ENCODE measurements at regions not wholly inside any gene's neighbourhood (a gene's known extent, or its start where the extent isn't known, plus 50 kb on each side); places are given as distances from the start of the nearest gene placed in this dataset.

DNA sequence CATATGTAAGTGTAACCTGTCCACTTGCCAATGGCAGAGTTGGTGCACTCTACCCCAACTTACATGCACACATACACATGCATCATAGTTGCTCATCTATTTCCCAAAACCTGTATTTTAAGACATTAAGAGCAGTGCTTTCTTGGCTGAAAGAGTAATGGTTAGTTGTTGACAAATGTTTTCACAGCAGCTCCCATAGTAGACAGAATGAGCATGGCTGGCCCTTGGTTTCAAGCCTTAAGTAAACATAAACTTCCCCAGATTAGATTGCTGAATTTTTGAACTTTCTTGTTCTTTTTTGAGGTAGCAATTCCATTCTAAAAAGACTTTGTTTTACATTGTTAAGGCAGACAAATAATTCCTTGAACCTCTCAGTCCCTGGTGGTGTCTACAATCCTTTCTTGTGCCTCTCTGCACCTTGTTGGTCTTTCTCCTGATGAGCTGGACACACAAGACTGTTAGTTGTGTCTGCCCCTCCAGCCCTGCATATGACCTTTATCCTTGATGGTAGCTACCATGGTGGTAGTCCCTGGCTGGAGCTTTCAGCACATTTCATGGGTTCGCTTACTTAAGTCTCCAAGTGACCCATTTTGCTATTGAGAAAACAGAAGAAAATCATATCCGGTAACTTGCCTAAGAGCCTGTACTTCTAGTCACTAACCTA lies 580.1 kb upstream of the ID2 start:
- no peak for TF ChIP-seq SIN3A (IDR thresholded peaks at IDR 0.05; ENCODE audit: borderline replicate concordance, insufficient read depth, low read length)
- no peak for TF ChIP-seq FOXP2 (optimal IDR thresholded peaks at IDR 0.05; ENCODE audit: borderline replicate concordance, extremely low read depth, extremely low read length, insufficient read depth)
- TF ChIP-seq, protein P1, sequence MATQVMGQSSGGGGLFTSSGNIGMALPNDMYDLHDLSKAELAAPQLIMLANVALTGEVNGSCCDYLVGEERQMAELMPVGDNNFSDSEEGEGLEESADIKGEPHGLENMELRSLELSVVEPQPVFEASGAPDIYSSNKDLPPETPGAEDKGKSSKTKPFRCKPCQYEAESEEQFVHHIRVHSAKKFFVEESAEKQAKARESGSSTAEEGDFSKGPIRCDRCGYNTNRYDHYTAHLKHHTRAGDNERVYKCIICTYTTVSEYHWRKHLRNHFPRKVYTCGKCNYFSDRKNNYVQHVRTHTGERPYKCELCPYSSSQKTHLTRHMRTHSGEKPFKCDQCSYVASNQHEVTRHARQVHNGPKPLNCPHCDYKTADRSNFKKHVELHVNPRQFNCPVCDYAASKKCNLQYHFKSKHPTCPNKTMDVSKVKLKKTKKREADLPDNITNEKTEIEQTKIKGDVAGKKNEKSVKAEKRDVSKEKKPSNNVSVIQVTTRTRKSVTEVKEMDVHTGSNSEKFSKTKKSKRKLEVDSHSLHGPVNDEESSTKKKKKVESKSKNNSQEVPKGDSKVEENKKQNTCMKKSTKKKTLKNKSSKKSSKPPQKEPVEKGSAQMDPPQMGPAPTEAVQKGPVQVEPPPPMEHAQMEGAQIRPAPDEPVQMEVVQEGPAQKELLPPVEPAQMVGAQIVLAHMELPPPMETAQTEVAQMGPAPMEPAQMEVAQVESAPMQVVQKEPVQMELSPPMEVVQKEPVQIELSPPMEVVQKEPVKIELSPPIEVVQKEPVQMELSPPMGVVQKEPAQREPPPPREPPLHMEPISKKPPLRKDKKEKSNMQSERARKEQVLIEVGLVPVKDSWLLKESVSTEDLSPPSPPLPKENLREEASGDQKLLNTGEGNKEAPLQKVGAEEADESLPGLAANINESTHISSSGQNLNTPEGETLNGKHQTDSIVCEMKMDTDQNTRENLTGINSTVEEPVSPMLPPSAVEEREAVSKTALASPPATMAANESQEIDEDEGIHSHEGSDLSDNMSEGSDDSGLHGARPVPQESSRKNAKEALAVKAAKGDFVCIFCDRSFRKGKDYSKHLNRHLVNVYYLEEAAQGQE (IDR thresholded peaks at IDR 0.05; ENCODE audit: insufficient read depth in 1 of 2, low read depth in 2 of 2, low read length in 2 of 2): no peak
- TF ChIP-seq POLR2AphosphoS5 (IDR thresholded peaks at IDR 0.05; ENCODE audit: low read depth, low read length): no peak
- TF ChIP-seq TAF1 (IDR thresholded peaks at IDR 0.05; ENCODE audit: borderline replicate concordance, insufficient read depth, low read length): no peak

DNA sequence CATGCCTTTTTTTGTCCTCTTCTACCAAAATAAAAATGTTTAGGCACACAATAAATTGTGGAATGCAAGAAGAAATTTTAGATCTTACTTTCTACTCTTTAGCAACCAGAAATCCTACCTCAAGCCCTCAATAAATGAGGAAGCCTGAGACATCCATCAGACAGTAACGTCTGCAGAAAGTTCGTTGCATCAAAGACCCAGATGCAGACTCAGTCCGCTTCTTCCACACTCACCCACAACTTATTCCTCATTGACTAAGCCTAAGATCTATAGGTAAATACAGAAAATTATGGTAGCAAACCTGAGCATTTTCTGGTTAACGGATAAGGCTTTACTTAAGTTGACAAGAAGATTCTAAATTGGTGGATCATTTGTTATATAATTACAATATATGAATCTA lies 579.4 kb upstream of the ID2 start:
- TF ChIP-seq SIN3A (IDR thresholded peaks at IDR 0.05; ENCODE audit: borderline replicate concordance, insufficient read depth, low read length) (no peak), FOXP2 (optimal IDR thresholded peaks at IDR 0.05; ENCODE audit: borderline replicate concordance, extremely low read depth, extremely low read length, insufficient read depth) (no peak), POLR2AphosphoS5 (IDR thresholded peaks at IDR 0.05; ENCODE audit: low read depth, low read length) (no peak), TAF1 (IDR thresholded peaks at IDR 0.05; ENCODE audit: borderline replicate concordance, insufficient read depth, low read length) (no peak)
- TF ChIP-seq, protein P1 (IDR thresholded peaks at IDR 0.05; ENCODE audit: insufficient read depth in 1 of 2, low read depth in 2 of 2, low read length in 2 of 2): no peak

DNA sequence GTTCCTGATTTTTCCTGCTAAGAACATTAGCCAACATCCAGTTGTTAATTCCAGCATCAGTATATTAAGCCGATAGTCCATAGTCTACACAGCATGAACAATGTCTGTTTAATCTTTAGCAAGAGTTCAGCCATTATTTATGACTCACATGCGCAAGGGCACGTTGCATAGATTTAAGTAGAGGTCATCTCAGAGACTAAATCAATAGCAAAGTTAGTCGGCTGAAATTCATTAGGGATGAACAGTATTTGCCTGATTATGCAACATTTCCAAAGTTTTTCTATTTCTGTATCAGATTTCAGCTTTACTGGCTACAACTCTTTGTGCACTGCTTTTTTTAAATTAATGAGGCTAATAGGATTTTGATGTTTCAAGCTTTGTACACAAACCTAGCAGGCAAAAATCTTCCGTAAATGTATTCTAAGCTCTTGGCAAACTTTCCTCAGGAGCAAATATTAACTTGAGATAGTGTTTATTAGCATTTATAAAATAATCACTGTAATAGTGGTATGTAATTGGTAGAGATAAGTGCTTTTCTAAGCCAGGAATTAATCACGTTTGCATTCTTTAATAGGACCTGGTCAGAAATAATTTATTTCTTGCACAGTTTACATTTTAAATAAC lies 578.7 kb upstream of the ID2 start:
- TF ChIP-seq SIN3A (IDR thresholded peaks at IDR 0.05; ENCODE audit: borderline replicate concordance, insufficient read depth, low read length): no peak
- TF ChIP-seq, protein P1 (IDR thresholded peaks at IDR 0.05; ENCODE audit: insufficient read depth in 1 of 2, low read depth in 2 of 2, low read length in 2 of 2): no peak
- no peak for TF ChIP-seq TAF1 (IDR thresholded peaks at IDR 0.05; ENCODE audit: borderline replicate concordance, insufficient read depth, low read length)
- no peak for TF ChIP-seq FOXP2 (optimal IDR thresholded peaks at IDR 0.05; ENCODE audit: borderline replicate concordance, extremely low read depth, extremely low read length, insufficient read depth)
- no peak for TF ChIP-seq POLR2AphosphoS5 (IDR thresholded peaks at IDR 0.05; ENCODE audit: low read depth, low read length)

DNA sequence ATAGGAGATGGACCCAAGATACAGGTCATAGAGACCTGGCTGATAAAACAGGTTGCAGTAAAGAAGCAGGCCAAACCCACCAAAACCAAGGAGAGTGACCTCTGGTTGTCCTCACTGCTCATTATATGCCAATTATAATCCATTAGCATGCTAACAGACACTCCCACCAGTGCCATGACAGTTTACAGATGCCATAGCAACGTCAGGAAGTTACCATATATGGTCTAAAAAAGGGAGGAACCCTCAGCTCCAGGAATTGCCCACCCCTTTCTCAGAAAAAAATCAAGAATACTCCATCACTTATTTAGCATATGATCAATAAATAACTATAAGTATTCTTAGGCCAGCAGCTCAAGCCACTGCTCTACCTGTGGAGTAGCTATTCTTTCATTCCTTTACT lies 574.7 kb upstream of the ID2 start:
- TF ChIP-seq POLR2AphosphoS5 (IDR thresholded peaks at IDR 0.05; ENCODE audit: low read depth, low read length) (no peak), TAF1 (IDR thresholded peaks at IDR 0.05; ENCODE audit: borderline replicate concordance, insufficient read depth, low read length) (no peak), FOXP2 (optimal IDR thresholded peaks at IDR 0.05; ENCODE audit: borderline replicate concordance, extremely low read depth, extremely low read length, insufficient read depth) (no peak)

DNA sequence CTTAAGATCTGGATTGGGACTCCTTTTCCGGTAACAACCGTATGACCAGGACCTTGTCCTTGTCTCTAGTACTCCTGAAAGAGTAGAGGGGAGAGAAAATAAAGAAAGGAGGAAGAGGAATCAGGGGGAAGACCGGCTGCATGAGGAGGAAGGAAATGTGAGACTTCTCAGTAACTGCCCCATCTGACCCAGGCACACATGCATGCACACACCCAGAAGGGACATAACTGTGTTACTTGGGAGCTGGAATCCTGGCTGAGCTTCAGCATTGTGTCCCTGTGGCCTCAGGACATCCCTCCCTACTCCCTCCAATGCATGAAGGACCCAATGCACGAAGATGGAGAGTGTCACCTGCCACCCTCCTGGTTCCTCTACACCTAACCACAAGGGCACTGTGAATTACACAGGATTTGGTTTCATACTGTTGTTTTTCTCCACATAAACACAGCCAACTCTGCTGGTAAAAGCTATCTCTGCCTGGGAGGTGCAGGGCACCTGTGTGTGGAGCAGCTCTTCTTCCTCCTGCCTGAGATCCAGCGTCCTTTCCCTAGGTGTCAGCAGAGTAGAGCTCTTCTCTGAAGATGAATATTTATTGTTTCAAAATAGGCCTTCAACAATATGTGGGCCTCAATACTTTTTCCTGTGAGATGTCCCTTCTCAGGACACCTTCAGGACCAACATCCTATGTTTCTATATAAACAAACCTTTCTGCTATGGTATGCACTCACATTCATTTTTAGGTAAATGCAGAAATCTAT lies 574.1 kb upstream of the ID2 start:
- TF ChIP-seq FOXP2 (optimal IDR thresholded peaks at IDR 0.05; ENCODE audit: borderline replicate concordance, extremely low read depth, extremely low read length, insufficient read depth): no peak
- no peak for TF ChIP-seq TAF1 (IDR thresholded peaks at IDR 0.05; ENCODE audit: borderline replicate concordance, insufficient read depth, low read length)
- TF ChIP-seq, protein P1 (IDR thresholded peaks at IDR 0.05; ENCODE audit: insufficient read depth in 1 of 2, low read depth in 2 of 2, low read length in 2 of 2): no peak
- no peak for TF ChIP-seq POLR2AphosphoS5 (IDR thresholded peaks at IDR 0.05; ENCODE audit: low read depth, low read length)
- TF ChIP-seq SIN3A (IDR thresholded peaks at IDR 0.05; ENCODE audit: borderline replicate concordance, insufficient read depth, low read length): no peak
